Right atrium auricular region (tissue), 2 donors: ENCODE measurements at regions not wholly inside any gene's neighbourhood (a gene's known extent, or its start where the extent isn't known, plus 50 kb on each side); places are given as distances from the start of the nearest gene placed in this dataset.
"Not testable (repeated sequence)": the region's sequence is repeated elsewhere in the genome, so short reads cannot be mapped to it uniquely, and the experiment has no call there.

ENCODE experiments used
- DNase-seq: peaks from one replicate; pipeline ENCODE4 v3.0.0-alpha.2; 2019; ENCODE audit warnings: low spot score
- H3K27ac ChIP-seq, 2 donors: fragments of 200-600 bp; sonication (generic); 1 replicate in 1 of 2; 2 replicates in 1 of 2; pipeline ENCODE4 v1.5.1; 2016 to 2019
- H3K27me3 ChIP-seq, 2 donors: fragments of 200-600 bp; sonication (generic); one replicate each; pipeline versions ENCODE4 v1.5.1 to v1.6.0; 2017 to 2019
- H3K36me3 ChIP-seq: fragments of 200-600 bp; sonication (generic); one replicate; pipeline ENCODE4 v1.5.1; 2016
- H3K4me1 ChIP-seq, 2 donors: fragments of 200-600 bp; sonication (generic); one replicate each; pipeline versions ENCODE4 v1.5.1 to v1.6.0; 2017 to 2019
- H3K4me3 ChIP-seq, 2 donors: fragments of 200-600 bp; sonication (generic); 1 replicate in 1 of 2; 2 replicates in 1 of 2; pipeline ENCODE4 v1.5.1; 2017 to 2019; ENCODE audit warnings: mild to moderate bottlenecking in 1 of 2, moderate library complexity in 1 of 2
- H3K9me3 ChIP-seq, 2 donors: fragments of 200-600 bp; sonication (generic); one replicate each; pipeline ENCODE4 v1.5.1; 2019
- CTCF ChIP-seq, 2 donors: fragments of 200-600 bp; sonication (generic); IDR thresholded peaks; one replicate each; pipeline ENCODE4 v1.5.1; 2019; ENCODE audit warnings: antibody characterized with exemption in 2 of 2

DNA sequence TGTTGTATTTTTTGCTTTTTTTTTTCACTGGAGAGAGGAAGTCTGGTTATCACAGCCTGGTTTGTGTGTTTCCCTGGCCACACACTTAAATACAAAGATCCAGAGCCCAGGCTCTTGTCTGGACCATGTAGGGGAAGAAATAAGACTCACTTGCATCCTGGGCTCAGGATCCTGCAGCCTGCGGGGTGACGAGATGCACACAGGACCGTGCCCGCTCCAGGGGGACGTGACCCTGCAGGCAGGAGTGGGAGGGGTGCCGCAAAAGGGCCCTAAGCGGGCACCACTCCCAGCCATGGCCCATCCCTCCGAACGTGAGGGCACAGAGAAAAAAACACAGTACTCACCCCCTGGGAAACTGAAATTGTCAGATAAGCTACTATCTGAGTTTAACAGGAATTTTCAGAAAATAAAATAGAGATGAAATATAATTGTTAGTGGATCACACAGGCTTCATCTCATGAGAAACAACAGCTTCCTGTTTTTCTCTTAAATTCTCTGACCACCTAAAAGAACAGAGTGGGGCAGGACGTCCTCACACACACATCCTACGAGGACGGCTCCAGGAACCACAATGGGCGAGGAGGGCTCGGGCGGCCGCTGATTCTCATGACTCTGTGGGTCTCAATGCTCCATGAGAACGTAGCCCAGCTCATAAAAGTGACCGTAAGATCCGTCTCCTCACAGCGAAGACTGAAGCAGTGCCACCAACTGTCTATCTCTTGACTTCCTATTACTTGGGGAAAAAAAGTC is 142.6 kb upstream of the ALKAL2 start:
- no peak for DNase-seq
- no peaks in the 10 kb centered on the region for H3K27me3 ChIP-seq
- no peaks in the 10 kb centered on the region for H3K4me1 ChIP-seq
- H3K4me3 ChIP-seq = no peak overlapping the region
- no peak overlapping the region for H3K27ac ChIP-seq
- TF ChIP-seq CTCF (IDR thresholded peaks at IDR 0.05) = no peak
- H3K9me3 ChIP-seq = no peaks in the 10 kb centered on the region
- H3K36me3 ChIP-seq = no peaks in the 10 kb centered on the region

GRCh38 chr2:429575-430254 is 141.8 kb upstream of the ALKAL2 start:
- Histone ChIP-seq H3K4me1 (no peaks in the 10 kb centered on the region), H3K4me3 (no peak overlapping the region), H3K9me3 (no peaks in the 10 kb centered on the region), H3K27ac (no peak overlapping the region), H3K36me3 (no peaks in the 10 kb centered on the region), H3K27me3 (no peaks in the 10 kb centered on the region)
- TF ChIP-seq CTCF (IDR thresholded peaks at IDR 0.05) = no peak
- DNase-seq = no peak

DNA sequence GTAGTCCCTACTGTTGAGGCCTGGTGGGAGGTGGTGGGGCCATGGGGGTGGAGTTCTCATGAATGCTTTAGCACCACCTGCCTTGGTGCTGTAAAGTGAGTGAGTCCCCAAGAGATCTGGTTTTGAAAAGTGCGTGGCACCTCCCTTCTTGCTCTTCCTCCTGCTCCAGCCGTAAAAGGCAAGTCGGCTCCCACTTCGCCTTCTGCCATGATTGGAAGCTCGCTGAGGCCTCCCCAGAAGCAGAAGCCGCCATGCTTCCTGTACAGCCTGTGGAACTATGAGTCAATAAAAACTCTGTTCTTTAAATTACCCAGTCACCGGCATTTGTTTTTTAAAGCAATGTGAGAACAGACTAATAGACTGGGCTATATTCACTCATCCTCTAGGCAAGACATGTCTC is 141.3 kb upstream of the ALKAL2 start:
- Histone ChIP-seq H3K27me3 (no peaks in the 10 kb centered on the region), H3K4me1 (no peaks in the 10 kb centered on the region), H3K9me3 (no peaks in the 10 kb centered on the region), H3K36me3 (no peaks in the 10 kb centered on the region), H3K4me3 (no peak overlapping the region), H3K27ac (no peak overlapping the region)
- DNase-seq = no peak
- TF ChIP-seq CTCF (IDR thresholded peaks at IDR 0.05) = no peak

GRCh38 chr2:428591-428990 is 140.7 kb upstream of the ALKAL2 start:
- no peak for DNase-seq

DNA sequence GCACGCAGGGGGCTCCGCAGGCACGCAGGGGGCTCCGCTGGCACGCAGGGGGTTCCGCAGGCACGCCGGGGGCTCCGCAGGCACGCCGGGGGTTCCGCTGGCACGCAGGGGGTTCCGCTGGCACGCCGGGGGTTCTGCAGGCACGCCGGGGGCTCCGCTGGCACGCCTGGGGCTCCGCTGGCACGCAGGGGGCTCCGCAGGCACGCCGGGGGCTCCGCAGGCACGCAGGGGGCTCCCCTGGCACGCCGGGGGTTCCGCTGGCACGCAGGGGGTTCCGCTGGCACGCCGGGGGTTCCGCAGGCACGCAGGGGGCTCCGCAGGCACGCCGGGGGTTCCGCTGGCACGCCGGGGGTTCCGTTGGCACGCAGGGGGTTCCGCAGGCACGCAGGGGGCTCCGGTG is 138.8 kb upstream of the ALKAL2 start:
- not testable (repeated sequence) for H3K9me3 ChIP-seq, H3K36me3 ChIP-seq, H3K4me3 ChIP-seq

More at GRCh38 chr2:428591-428990, 140.7 kb upstream of the ALKAL2 start:
- no peaks in the 10 kb centered on the region for H3K9me3 ChIP-seq
- no peaks in the 10 kb centered on the region for H3K36me3 ChIP-seq
- H3K4me3 ChIP-seq = no peak overlapping the region
- TF ChIP-seq CTCF (IDR thresholded peaks at IDR 0.05) = no peak
- H3K4me1 ChIP-seq = no peaks in the 10 kb centered on the region
- no peak overlapping the region for H3K27ac ChIP-seq
- no peaks in the 10 kb centered on the region for H3K27me3 ChIP-seq

GRCh38 chr2:425947-426346 is 138.1 kb upstream of the ALKAL2 start:
- no peak for DNase-seq
- H3K9me3 ChIP-seq = no peaks in the 10 kb centered on the region
- H3K4me3 ChIP-seq = no peak overlapping the region
- no peaks in the 10 kb centered on the region for H3K27me3 ChIP-seq
- TF ChIP-seq CTCF (IDR thresholded peaks at IDR 0.05) = no peak
- no peak overlapping the region for H3K27ac ChIP-seq
- no peaks in the 10 kb centered on the region for H3K36me3 ChIP-seq
- no peaks in the 10 kb centered on the region for H3K4me1 ChIP-seq

More for the DNA sequence above, 138.8 kb upstream of the ALKAL2 start:
- H3K27me3 ChIP-seq, H3K4me1 ChIP-seq, H3K27ac ChIP-seq, DNase-seq: not testable (repeated sequence)
